ENCODE measurements at regions not wholly inside any gene's neighbourhood (a gene's known extent, or its start where the extent isn't known, plus 50 kb on each side); places are given as distances from the start of the nearest gene placed in this dataset.

DNA sequence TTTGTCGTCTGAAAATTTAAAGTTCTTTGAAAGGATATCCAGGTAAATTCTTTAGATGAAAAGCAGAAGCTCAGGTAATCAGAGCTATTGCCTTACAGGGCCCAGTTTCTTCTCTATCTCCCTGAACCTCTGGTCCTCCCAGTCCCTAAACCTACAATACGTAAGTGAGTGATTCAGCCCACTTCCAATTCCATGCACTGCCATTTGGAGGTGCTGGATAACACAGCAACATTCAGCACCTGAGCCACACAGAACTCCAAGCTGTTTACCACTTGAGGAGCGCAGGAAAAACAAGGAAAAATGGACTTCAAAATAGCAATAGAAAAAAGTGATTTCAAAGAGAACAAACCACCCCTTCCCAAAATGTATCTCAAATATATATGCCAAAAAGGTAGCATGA lies 105.0 kb upstream of the DNAJC10 start:
- Mint-ChIP-seq H3K9me3 (no peaks in the 10 kb centered on the region), H3K4me1 (no peaks in the 10 kb centered on the region), H3K4me3 (no peak overlapping the region), H3K27ac (ENCODE audit: low read depth) (no peak overlapping the region), H3K27me3 (no peaks in the 10 kb centered on the region), H3K36me3 (ENCODE audit: insufficient read depth) (peaks cover 4% of the 10 kb centered on the region)
- DNase-seq (ENCODE audit: low spot score in 2 of 2) (no peak), ATAC-seq (replicated peaks; ENCODE audit: extremely low read depth, poor library complexity, severe bottlenecking) (no peak)

DNA sequence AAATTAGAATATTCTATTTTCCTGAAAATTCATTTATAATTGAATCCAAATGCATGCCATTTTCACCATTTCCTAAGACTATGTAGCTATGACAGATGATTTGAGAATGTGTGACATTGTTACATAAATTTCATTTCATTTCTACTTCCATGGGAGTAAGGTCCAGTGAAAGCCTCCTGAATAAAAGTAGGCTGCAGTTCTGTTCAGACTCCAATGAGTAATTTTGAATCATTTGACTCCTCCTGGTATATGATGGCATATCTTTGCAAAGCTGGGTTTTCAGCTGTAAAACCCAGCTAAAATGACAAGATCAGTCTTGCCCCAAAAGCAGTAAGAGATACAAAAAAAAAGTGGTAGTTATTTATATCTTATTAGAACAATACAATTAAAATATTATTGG lies 101.0 kb upstream of the DNAJC10 start:
- ATAC-seq (replicated peaks; ENCODE audit: extremely low read depth, poor library complexity, severe bottlenecking) = no peak
- Mint-ChIP-seq H3K27ac (ENCODE audit: low read depth) (no peak overlapping the region), H3K27me3 (no peaks in the 10 kb centered on the region), H3K4me1 (no peaks in the 10 kb centered on the region), H3K4me3 (no peak overlapping the region), H3K9me3 (no peaks in the 10 kb centered on the region), H3K36me3 (ENCODE audit: insufficient read depth) (peaks cover 4% of the 10 kb centered on the region)
- DNase-seq (ENCODE audit: low spot score in 2 of 2) = no peak

DNA sequence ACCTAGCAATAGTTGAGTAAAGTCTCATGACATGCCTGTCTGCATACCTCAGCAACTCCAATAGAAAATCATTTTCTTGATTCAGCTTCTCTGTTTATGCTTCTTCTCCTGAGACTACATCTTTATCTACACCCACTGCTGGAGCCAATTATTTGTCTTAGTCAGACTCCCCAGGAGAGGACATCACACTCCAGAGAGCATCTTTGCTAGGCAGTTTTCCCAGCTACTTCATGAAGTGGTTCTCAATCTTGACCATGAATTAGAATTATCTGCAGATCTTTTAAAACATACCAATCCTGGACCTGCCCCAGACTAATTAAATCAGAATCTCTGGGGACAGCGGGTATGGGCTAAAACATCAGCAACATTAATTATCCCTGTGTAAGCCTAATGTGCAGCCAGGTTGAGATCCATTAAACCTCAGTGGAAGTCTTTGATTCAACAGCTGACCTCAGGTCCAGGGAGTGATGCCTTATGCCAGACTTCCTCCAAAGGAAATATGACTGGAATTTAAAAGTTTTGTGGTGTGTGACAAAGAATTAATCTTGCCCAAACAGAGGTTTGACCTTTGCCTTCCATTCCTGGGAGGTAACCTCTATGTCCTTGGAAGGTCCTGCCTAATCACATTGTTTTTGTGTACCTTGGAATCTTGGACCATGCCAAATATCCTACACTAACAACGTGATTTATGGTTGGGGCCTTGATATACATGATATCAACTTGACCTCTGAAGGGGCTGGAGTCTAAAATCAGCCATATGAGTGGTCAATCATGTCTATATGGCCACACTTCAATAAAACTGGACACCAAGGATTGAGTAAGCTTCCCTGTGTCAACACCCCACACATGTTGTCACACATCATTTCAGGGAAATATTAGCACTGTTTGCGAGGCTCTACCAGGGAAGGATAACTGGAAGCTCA lies 99.3 kb upstream of the DNAJC10 start:
- H3K4me1 Mint-ChIP-seq = no peaks in the 10 kb centered on the region
- H3K9me3 Mint-ChIP-seq = no peaks in the 10 kb centered on the region
- H3K4me3 Mint-ChIP-seq = no peak overlapping the region
- no peak for DNase-seq (ENCODE audit: low spot score in 2 of 2)
- H3K27me3 Mint-ChIP-seq = no peaks in the 10 kb centered on the region
- ATAC-seq (replicated peaks; ENCODE audit: extremely low read depth, poor library complexity, severe bottlenecking) = no peak
- no peak overlapping the region for H3K27ac Mint-ChIP-seq (ENCODE audit: low read depth)
- H3K36me3 Mint-ChIP-seq (ENCODE audit: insufficient read depth) = no peaks in the 10 kb centered on the region

DNA sequence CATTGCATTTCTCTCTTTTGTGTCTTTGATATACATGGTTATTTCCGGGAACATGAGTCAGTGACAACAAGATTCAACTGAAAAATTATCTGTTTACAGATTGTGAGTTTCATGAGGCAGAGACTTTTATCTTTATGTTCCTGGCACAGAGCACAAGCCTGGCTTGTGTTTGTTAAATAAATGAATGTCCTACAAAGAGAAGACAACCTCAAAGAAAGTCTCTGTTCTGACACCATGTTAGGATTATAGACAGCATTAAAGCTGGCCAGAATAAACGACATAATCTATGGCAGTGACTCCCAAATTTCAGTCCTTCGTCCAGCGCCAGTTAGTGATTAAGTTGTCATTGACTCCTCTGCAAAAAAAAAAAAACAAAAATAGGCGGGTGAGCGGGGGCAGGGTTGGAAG lies 97.4 kb upstream of the DNAJC10 start:
- Mint-ChIP-seq H3K27ac (ENCODE audit: low read depth) (no peak overlapping the region), H3K4me1 (no peaks in the 10 kb centered on the region), H3K36me3 (ENCODE audit: insufficient read depth) (no peaks in the 10 kb centered on the region), H3K27me3 (peaks cover 6% of the 10 kb centered on the region), H3K9me3 (no peaks in the 10 kb centered on the region), H3K4me3 (no peak overlapping the region)
- ATAC-seq (replicated peaks; ENCODE audit: extremely low read depth, poor library complexity, severe bottlenecking) = no peak
- DNase-seq (ENCODE audit: low spot score in 2 of 2) = no peak

DNA sequence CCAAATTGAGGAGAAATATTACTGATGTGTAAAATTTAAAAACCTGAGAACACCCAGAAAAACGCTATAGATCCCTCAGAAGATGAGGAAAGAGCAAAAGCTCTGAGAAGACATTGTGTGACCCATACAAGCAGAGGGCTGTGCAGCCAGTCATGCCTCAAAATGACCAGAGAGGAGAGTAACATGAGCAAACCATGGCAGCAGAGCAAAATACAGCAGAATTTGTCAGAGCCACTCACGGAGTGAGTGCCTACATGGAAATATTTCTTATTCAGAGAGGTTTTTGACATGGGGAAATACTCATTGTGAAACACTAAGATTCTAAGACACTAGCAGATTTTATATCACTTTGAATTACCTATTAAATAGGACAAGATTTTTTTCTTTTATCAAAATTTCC lies 96.8 kb upstream of the DNAJC10 start:
- H3K4me3 Mint-ChIP-seq = no peak overlapping the region
- H3K9me3 Mint-ChIP-seq = no peaks in the 10 kb centered on the region
- H3K27ac Mint-ChIP-seq (ENCODE audit: low read depth) = no peak overlapping the region
- H3K36me3 Mint-ChIP-seq (ENCODE audit: insufficient read depth) = no peaks in the 10 kb centered on the region
- no peak for ATAC-seq (replicated peaks; ENCODE audit: extremely low read depth, poor library complexity, severe bottlenecking)
- H3K27me3 Mint-ChIP-seq = peaks cover 6% of the 10 kb centered on the region
- no peaks in the 10 kb centered on the region for H3K4me1 Mint-ChIP-seq
- no peak for DNase-seq (ENCODE audit: low spot score in 2 of 2)

DNA sequence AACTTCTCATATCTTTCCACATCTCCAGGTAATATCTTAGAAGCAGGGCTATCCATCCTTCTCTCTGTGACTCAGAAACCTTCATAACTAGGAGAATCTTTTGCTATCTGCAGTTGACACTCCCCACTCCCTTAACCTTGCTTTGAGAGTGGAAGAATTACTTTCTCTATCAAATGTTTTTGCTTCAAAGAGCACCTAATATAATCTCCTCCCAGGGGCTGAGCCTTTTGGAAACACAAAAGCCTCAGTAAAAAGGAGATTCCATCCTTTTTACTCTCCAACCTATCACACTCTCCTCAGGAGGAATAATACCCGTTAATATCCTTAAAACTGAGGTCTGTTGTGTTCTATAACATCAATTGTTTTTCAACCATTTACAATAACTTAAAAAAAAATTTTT lies 94.9 kb upstream of the DNAJC10 start:
- Mint-ChIP-seq H3K4me1 (no peaks in the 10 kb centered on the region), H3K27me3 (peaks cover 6% of the 10 kb centered on the region), H3K9me3 (no peaks in the 10 kb centered on the region), H3K4me3 (no peak overlapping the region), H3K36me3 (ENCODE audit: insufficient read depth) (no peaks in the 10 kb centered on the region), H3K27ac (ENCODE audit: low read depth) (no peak overlapping the region)
- ATAC-seq (replicated peaks; ENCODE audit: extremely low read depth, poor library complexity, severe bottlenecking) = no peak
- no peak for DNase-seq (ENCODE audit: low spot score in 2 of 2)

DNA sequence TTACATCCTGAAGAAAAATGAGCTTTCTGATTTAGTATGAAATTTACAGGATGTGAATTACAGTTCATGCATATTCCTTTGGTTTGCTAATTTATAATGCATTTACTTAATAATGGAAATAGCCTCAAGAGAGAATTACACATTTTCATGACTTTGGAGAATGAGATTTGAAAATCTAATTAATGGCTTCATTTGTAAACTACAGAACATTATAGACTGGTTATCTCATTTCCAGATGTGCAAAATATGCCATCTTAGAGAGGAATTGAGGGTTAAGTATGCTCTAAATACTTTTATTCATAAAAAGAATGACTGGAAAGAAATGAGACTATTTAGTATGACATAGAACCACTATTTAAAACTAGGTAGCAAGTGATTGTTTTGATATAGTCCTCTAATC lies 94.2 kb upstream of the DNAJC10 start:
- ATAC-seq (replicated peaks; ENCODE audit: extremely low read depth, poor library complexity, severe bottlenecking) (no peak), DNase-seq (ENCODE audit: low spot score in 2 of 2) (no peak)
- Mint-ChIP-seq H3K9me3 (no peaks in the 10 kb centered on the region), H3K27ac (ENCODE audit: low read depth) (no peak overlapping the region), H3K4me1 (no peaks in the 10 kb centered on the region), H3K4me3 (no peak overlapping the region), H3K36me3 (ENCODE audit: insufficient read depth) (no peaks in the 10 kb centered on the region), H3K27me3 (peaks cover 6% of the 10 kb centered on the region)

DNA sequence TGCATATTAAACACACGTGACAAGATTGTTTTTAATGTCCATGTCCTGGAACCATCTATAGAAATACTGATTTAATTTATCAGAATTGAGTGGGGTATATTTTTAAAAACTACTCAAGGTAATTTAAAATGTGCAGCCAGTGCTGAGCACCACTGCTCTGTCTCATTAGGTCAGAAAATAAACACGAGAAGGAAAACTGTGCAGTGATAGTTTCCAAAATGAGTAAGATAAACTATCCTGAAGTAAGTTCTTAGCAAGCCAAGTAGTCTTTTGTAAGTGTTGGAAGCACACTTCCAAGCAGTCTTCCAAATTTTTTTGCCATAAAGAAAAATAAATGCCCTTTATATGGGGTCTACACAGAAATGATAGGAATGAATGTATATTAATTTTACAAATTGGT lies 93.8 kb upstream of the DNAJC10 start:
- no peaks in the 10 kb centered on the region for H3K4me1 Mint-ChIP-seq
- H3K9me3 Mint-ChIP-seq = no peaks in the 10 kb centered on the region
- no peak for DNase-seq (ENCODE audit: low spot score in 2 of 2)
- no peak overlapping the region for H3K4me3 Mint-ChIP-seq
- H3K27me3 Mint-ChIP-seq = peaks cover 6% of the 10 kb centered on the region
- H3K27ac Mint-ChIP-seq (ENCODE audit: low read depth) = no peak overlapping the region
- no peak for ATAC-seq (replicated peaks; ENCODE audit: extremely low read depth, poor library complexity, severe bottlenecking)
- H3K36me3 Mint-ChIP-seq (ENCODE audit: insufficient read depth) = no peaks in the 10 kb centered on the region

DNA sequence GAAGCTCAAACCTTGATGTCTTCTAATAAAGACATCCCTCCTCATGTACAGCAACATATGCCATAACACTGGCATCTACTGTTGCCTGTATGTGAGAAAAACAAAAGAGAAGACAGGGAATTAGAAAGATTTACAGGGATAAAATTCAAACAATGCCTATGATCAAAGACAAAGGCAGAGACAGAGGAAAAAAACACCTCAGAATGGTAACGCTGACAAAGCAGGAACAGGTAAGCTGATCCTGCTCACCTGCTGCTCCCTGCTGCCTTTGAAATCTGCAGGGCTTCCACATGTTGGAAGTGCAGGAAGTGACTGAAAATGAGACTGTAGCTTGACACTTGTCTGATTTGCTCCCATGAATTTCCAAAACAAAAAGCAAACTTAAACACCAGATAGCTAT lies 90.2 kb upstream of the DNAJC10 start:
- ATAC-seq (replicated peaks; ENCODE audit: extremely low read depth, poor library complexity, severe bottlenecking) (no peak), DNase-seq (ENCODE audit: low spot score in 2 of 2) (no peak)
- H3K27ac Mint-ChIP-seq (ENCODE audit: low read depth) = no peak overlapping the region
- H3K4me1 Mint-ChIP-seq = no peaks in the 10 kb centered on the region
- H3K27me3 Mint-ChIP-seq = peaks cover 23% of the 10 kb centered on the region
- H3K9me3 Mint-ChIP-seq = no peaks in the 10 kb centered on the region
- no peaks in the 10 kb centered on the region for H3K36me3 Mint-ChIP-seq (ENCODE audit: insufficient read depth)
- H3K4me3 Mint-ChIP-seq = no peak overlapping the region

DNA sequence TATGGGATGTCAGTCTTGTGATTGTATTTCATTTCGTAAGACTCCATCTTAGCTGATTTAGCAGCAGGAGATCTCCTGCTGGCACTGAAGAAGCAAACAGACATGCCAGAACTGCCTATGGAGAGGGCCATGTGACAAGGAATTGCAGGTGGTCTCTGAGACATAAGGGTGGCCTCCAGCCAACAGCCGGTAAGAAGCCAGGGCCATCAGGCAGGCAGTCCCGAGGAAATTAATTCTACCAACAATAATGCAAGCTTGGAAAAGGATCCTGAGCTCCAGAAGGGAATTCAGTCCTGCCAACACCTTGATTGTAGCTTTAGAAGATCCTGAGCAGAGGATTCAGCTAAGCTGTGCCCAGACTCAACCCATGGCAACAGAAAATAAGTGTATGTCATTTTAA lies 87.1 kb upstream of the DNAJC10 start:
- Mint-ChIP-seq H3K4me1 (no peaks in the 10 kb centered on the region), H3K36me3 (ENCODE audit: insufficient read depth) (no peaks in the 10 kb centered on the region), H3K4me3 (no peak overlapping the region), H3K27me3 (peaks cover 44% of the 10 kb centered on the region), H3K27ac (ENCODE audit: low read depth) (no peak overlapping the region), H3K9me3 (no peaks in the 10 kb centered on the region)
- ATAC-seq (replicated peaks; ENCODE audit: extremely low read depth, poor library complexity, severe bottlenecking) (no peak), DNase-seq (ENCODE audit: low spot score in 2 of 2) (no peak)

DNA sequence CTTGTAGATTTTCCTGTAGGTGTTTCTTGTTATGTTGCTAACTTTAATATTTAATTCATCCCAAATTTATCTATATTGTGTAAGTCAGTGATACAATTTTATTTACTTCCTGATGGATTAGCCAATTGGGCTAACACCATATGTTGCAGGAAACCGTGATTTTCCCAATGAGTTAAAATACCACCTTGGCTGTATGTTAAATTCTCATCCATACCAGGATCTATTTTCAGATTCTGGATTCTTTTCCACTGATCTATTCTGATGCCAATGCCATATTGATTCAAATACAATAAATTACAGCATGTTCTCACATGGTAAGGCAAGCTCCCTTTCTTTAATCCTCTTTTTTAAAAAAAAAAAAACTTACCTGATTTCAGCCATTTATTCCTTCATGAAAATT lies 85.8 kb upstream of the DNAJC10 start:
- Mint-ChIP-seq H3K27me3 (peaks cover 46% of the 10 kb centered on the region), H3K4me1 (no peaks in the 10 kb centered on the region), H3K9me3 (no peaks in the 10 kb centered on the region), H3K36me3 (ENCODE audit: insufficient read depth) (no peaks in the 10 kb centered on the region), H3K4me3 (no peak overlapping the region), H3K27ac (ENCODE audit: low read depth) (no peak overlapping the region)
- ATAC-seq (replicated peaks; ENCODE audit: extremely low read depth, poor library complexity, severe bottlenecking) = no peak
- no peak for DNase-seq (ENCODE audit: low spot score in 2 of 2)

DNA sequence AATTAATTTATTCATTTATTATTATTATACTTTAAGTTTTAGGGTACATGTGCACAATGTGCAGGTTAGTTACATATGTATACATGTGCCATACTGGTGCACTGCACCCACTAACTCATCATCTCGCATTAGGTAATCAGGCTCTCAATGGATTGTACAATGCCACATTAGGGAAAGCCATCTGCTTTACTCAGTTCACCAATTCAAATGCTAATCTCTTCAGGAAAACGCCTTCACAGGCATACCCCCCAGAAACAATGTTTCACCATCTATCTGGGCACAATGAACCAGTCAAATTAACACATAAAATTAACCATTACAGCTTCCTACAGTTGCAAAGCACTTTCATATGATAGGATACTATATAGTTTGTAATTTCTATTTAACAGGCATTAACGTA lies 84.8 kb upstream of the DNAJC10 start:
- no peak overlapping the region for H3K4me3 Mint-ChIP-seq
- DNase-seq (ENCODE audit: low spot score in 2 of 2) (no peak), ATAC-seq (replicated peaks; ENCODE audit: extremely low read depth, poor library complexity, severe bottlenecking) (no peak)
- H3K4me1 Mint-ChIP-seq = no peaks in the 10 kb centered on the region
- peaks cover 48% of the 10 kb centered on the region for H3K27me3 Mint-ChIP-seq
- H3K9me3 Mint-ChIP-seq = no peaks in the 10 kb centered on the region
- no peak overlapping the region for H3K27ac Mint-ChIP-seq (ENCODE audit: low read depth)
- no peaks in the 10 kb centered on the region for H3K36me3 Mint-ChIP-seq (ENCODE audit: insufficient read depth)

DNA sequence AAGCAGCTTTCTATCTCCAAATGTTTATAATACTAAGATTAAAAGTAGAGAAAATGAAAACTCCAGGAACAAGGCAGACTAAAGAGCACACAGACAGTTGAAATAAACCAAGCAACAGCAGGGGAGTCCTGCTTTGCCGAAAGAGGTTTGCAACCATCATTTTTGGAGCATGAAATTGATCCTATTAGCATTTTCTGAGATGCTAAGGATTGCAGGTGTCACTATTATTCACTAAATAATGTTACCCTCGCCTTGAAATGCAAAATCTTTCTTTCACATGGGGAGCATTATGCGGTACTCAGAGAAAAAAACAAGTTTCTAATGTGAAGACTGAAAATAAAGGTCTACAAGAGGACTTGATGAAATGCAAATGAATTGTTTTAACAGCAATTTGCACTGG lies 81.7 kb upstream of the DNAJC10 start:
- no peaks in the 10 kb centered on the region for H3K4me1 Mint-ChIP-seq
- no peak overlapping the region for H3K27ac Mint-ChIP-seq (ENCODE audit: low read depth)
- peaks cover 70% of the 10 kb centered on the region for H3K27me3 Mint-ChIP-seq
- ATAC-seq (replicated peaks; ENCODE audit: extremely low read depth, poor library complexity, severe bottlenecking) (no peak), DNase-seq (ENCODE audit: low spot score in 2 of 2) (no peak)
- no peaks in the 10 kb centered on the region for H3K9me3 Mint-ChIP-seq
- no peaks in the 10 kb centered on the region for H3K36me3 Mint-ChIP-seq (ENCODE audit: insufficient read depth)
- no peak overlapping the region for H3K4me3 Mint-ChIP-seq

All from central memory CD8-positive, alpha-beta T cell (primary cell).